ENCODE measurements at regions not wholly inside any gene's neighbourhood (a gene's known extent, or its start where the extent isn't known, plus 50 kb on each side); places are given as distances from the start of the nearest gene placed in this dataset.

GRCh38 chr13:59332966-59333365 lies 830.8 kb downstream of the DIAPH3 start:
- no peak for DNase-seq

- DNase-seq: no peak
Measured at GRCh38 chr13:59337070-59337469, 826.7 kb downstream of the DIAPH3 start.

- DNase-seq: no peak
Measured at GRCh38 chr13:59340151-59340550, 823.6 kb downstream of the DIAPH3 start.

GRCh38 chr13:59340581-59340980 lies 823.1 kb downstream of the DIAPH3 start:
- DNase-seq: no peak

GRCh38 chr13:59342400-59342799 lies 821.3 kb downstream of the DIAPH3 start:
- no peak for DNase-seq

GRCh38 chr13:59343132-59343531 lies 820.6 kb downstream of the DIAPH3 start:
- DNase-seq: no peak

GRCh38 chr13:59343993-59344822 lies 819.5 kb downstream of the DIAPH3 start:
- no peak for DNase-seq

- no peak for DNase-seq
Measured at GRCh38 chr13:59345311-59345710, 818.4 kb downstream of the DIAPH3 start.

- no peak for DNase-seq
Measured at GRCh38 chr13:59346999-59347723, 816.6 kb downstream of the DIAPH3 start.

- no peak for DNase-seq
Measured at GRCh38 chr13:59348617-59349016, 815.1 kb downstream of the DIAPH3 start.

GRCh38 chr13:59352600-59352999 lies 811.1 kb downstream of the DIAPH3 start:
- no peak for DNase-seq

- DNase-seq: no peak
Measured at GRCh38 chr13:59354665-59355369, 808.9 kb downstream of the DIAPH3 start.

- DNase-seq: no peak
Measured at GRCh38 chr13:59356607-59357006, 807.1 kb downstream of the DIAPH3 start.

GRCh38 chr13:59358014-59358413 lies 805.7 kb downstream of the DIAPH3 start:
- DNase-seq: no peak

- no peak for DNase-seq
Measured at GRCh38 chr13:59360108-59360507, 803.6 kb downstream of the DIAPH3 start.

GRCh38 chr13:59360916-59361315 lies 802.8 kb downstream of the DIAPH3 start:
- no peak for DNase-seq

GRCh38 chr13:59363313-59363712 lies 800.4 kb downstream of the DIAPH3 start:
- DNase-seq: no peak

- DNase-seq: no peak
Measured at GRCh38 chr13:59363947-59364346, 799.8 kb downstream of the DIAPH3 start.

- DNase-seq: no peak
Measured at GRCh38 chr13:59364641-59365085, 799.1 kb downstream of the DIAPH3 start.

GRCh38 chr13:59367467-59367866 lies 796.3 kb downstream of the DIAPH3 start:
- DNase-seq: no peak

GRCh38 chr13:59367904-59368303 lies 795.8 kb downstream of the DIAPH3 start:
- no peak for DNase-seq

- DNase-seq: no peak
Measured at GRCh38 chr13:59368693-59369092, 795.0 kb downstream of the DIAPH3 start.

- no peak for DNase-seq
Measured at GRCh38 chr13:59371229-59371628, 792.5 kb downstream of the DIAPH3 start.

GRCh38 chr13:59373341-59373740 lies 790.4 kb downstream of the DIAPH3 start:
- no peak for DNase-seq
